DMS153 (cell line): ENCODE measurements at regions not wholly inside any gene's neighbourhood (a gene's known extent, or its start where the extent isn't known, plus 50 kb on each side); places are given as distances from the start of the nearest gene placed in this dataset.
"Not testable (repeated sequence)": the region's sequence is repeated elsewhere in the genome, so short reads cannot be mapped to it uniquely, and the experiment has no call there.

ENCODE experiments used
- DNase-seq: peaks from one replicate; lab custom pipeline; 2025; lab: John Stamatoyannopoulos, UW

- DNase-seq = no peak
Measured at GRCh38 chr9:31697956-31698355, 686.5 kb upstream of the ACO1 start.

DNA sequence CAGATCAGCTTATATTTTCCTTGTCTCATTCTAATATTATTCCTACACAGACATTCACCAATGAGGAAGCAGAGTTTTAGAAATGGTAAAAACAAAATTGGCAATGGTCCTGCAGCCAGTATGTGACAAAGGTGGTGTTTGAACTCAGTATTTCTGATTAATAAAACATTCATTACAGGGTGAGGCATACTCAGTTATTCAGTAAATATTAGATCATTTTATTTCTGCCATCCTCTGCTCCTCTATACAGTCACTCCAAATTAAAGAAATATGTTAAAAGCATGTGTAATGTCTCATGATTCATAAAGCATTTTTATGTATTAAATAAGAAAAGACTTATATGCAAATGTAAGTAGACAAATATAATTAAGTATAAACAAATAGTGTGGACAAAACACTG lies 684.6 kb upstream of the ACO1 start:
- no peak for DNase-seq

DNA sequence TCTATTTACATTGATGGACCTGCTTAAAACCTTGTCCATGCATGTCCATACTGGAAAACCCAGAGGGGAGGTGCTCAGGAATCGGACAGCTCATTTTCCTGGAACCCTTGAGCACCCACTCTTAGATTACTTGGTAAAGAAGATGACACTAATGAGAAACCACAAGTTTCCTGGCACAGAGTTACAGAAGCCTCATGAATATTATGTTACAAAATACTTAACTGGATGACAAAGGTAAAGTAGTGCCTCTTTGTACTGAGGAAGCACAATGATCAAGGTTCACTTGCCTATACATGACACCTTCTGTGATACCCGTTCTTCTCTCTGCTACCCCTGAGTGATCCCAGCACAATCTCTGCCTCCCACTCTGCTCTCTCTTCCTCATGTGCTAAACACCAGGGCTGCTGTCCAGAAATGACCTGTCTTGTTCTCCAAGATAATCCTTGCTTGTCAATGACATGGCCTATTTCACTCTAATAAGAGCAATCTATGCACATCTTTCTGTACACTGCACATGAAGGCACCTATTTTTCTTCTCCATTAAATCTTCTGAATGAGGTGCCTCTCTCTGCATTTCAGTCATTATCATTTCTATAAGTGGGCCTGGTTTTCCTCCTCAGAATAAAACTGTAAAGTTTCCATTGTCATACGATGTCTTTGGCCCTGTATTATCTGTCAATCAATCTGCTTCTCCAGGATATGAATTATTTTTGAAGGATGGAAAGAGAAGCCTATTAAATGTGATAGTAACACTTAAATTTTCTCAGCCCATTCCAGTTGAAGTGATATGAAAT lies 684.0 kb upstream of the ACO1 start:
- no peak for DNase-seq

- DNase-seq = peak; percentile 41
Measured at GRCh38 chr9:31702957-31703356, 681.5 kb upstream of the ACO1 start.

DNA sequence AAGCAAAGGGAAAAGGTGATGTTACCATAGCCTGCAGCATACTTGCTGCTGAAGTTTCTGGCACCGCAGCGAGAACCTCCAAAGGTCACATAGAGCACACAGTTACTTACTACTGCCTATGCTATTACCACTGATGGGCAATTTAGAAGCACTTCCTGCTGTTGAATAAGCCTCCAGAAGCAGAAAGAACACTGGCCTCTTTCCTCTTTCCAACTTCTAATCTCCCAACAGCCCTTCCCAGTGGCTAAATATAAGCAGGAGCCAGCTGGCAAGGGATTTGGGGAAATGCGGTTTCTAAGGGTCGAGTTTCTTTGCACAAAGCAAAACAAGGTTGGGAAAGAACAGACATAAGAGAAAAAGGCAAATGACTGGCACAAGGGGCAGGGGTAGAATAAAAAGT lies 669.2 kb upstream of the ACO1 start:
- DNase-seq = no peak

- no peak for DNase-seq
Measured at GRCh38 chr9:31719262-31719661, 665.2 kb upstream of the ACO1 start.

GRCh38 chr9:31730398-31730797 lies 654.0 kb upstream of the ACO1 start:
- no peak for DNase-seq

DNA sequence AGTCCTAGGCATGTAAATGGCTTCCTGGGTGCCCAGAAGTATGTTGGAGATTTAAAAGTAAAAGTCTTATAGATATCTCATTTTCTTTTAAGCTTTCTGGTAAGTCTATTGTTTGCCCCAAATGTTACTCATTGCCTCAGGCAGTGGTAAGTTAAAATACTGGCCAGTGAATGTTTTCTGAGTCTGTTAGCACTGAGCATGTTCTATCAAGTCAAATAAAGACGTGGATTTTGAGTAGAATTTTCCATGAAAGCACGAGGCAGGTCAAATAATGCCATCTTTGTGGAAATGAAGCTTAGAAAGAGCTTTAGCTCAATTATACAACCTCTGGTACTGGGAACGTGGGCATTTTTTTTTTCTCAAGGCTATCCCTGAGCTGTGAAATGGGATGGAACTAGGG lies 651.3 kb upstream of the ACO1 start:
- no peak for DNase-seq

- DNase-seq = no peak
Measured at GRCh38 chr9:31736581-31737179, 647.8 kb upstream of the ACO1 start.

DNA sequence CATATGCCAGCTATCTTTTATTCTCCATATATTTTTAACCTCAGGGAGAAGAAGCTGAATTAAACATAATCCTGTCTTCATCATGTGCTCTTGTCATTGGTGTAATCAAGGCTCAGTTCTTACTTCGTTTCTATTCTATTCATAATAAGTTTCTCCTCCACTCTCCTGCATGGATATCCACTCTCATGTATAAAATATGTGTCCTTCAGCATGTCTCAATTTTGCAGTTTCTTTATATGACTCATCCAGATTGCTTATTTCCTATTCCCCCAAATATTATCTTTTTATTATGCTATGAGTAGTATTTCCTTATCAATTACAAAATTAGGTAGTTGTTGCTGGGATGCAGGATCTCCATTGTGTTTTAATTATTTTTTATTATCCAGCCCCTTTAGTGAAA lies 643.7 kb upstream of the ACO1 start:
- DNase-seq = no peak

DNA sequence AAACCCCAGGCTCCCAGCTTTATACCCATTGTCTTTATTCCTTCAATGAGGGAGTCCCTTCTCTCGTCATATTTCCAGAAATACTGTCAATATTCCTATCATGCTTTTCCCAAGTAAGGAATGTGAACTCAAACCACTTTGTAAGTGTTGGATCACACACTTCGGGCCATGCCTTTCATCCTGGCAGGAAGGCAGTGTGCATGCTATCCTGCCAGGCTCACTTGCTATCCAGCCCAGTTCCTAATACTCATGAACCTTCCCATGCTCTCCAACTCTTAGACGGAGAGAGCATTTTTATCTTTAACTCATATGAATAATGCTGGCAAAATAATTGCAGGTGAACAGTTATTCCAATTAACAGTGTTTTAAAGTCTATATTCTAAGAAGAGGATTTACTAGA lies 639.9 kb upstream of the ACO1 start:
- no peak for DNase-seq

DNA sequence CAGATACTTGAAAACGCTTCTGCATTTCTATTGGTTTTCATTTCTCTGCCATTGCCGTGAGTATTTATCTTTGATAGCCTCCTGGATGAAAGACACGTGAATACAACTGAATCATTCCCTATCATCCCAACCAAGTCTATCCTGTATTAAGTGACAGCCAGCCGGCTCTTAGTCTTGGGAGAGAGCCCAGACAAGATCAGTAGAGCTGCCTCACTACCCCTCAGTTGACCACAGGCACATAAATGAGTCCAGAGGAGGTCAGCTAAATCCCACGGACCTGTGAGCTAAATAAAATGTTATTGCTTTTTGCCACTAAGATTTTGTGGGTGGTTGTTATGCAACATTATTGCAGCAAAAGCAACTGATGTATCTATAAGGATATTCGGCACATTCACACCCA lies 639.0 kb upstream of the ACO1 start:
- no peak for DNase-seq

DNA sequence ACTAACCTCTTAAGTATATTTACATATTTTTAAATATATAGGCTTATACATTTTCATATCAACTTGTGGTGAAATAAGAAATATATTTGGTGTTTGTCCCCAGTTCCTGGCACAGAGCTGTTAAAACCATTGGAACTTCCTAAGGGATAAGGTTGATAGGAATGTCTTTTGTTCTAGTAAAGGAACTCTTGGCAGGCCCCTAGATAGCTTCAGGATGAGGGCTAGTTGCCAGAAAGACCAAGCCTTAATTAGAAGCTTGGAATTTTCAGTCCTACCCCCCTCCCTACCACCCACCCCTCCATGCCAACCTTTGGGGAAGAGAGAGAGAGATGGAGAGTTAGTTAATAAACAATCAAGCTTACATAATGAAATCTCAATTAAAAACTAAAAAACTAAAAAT lies 638.6 kb upstream of the ACO1 start:
- no peak for DNase-seq

- no peak for DNase-seq
Measured at GRCh38 chr9:31753756-31754155, 630.7 kb upstream of the ACO1 start.

GRCh38 chr9:31759703-31760102 lies 624.7 kb upstream of the ACO1 start:
- DNase-seq = no peak

DNA sequence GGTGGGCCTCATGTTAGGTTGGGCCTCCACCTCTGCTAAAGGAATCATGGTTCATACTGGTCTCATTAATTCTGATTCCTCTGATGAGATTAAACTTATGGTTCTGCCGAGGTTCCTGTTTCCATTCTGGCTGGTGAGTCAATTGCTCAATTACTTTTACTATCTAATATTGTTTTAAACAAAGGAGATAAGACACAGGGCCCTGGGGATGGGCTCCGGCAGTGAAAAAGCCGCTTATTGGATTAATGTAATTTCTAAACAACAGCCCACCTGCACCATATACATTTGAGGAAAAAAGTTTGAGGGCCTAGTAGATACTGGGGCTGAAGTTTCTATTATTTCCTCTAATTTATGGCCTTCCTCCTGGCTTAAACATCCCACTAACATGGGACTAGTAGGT lies 610.4 kb upstream of the ACO1 start:
- not testable (repeated sequence) for DNase-seq

- no peak for DNase-seq
Measured at GRCh38 chr9:31774571-31774970, 609.9 kb upstream of the ACO1 start.

GRCh38 chr9:31776471-31776870 lies 608.0 kb upstream of the ACO1 start:
- DNase-seq = peak; percentile 99

DNA sequence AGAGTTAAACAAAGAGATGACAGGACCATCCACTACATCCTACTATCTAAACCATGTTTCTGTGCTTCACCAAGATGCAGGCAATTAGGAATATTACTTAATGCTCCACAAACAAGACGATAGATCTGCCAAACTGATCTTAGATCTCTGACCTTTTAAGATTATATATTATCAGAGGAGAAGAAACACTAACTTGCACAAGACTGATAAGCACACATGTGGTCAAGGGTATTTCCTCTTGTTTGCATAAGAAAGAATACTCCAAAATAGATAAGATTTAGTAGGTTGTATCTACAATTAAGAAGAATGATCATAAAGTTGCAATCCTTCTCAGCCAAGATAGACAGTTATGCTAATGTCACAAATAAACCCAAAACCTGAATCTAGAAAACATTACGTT lies 601.0 kb upstream of the ACO1 start:
- DNase-seq = no peak

- no peak for DNase-seq
Measured at GRCh38 chr9:31790720-31791119, 593.7 kb upstream of the ACO1 start.

DNA sequence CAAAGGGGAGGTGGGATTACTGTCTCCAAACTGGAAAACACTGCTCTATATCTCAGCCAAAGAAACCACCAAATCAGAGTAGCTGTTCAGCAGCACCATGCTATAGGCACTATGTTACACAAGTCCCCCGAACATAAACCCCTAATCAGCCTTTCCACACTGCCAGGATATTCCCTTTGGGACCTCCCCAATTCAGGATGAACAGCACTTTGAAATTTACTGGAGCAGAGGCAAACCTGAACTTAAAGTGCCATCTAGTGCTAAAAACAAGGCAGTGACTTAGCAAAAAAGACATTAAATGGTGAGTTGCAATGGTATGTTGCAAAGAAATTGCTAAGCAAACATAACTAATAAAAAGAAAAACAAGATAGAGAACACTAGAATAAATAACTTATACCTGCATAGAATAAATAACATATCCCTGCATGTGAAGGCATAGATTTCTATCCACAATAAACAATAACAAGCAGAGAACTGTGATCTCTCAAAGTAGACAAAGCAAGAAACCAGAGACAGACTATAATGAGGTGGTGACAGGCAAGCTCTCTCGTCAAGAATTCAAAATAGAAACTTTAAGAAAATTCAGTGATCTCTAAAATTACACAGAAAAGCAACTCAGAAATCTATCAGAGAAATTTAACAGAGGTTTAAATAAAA lies 584.4 kb upstream of the ACO1 start:
- peak; percentile 52 for DNase-seq

DNA sequence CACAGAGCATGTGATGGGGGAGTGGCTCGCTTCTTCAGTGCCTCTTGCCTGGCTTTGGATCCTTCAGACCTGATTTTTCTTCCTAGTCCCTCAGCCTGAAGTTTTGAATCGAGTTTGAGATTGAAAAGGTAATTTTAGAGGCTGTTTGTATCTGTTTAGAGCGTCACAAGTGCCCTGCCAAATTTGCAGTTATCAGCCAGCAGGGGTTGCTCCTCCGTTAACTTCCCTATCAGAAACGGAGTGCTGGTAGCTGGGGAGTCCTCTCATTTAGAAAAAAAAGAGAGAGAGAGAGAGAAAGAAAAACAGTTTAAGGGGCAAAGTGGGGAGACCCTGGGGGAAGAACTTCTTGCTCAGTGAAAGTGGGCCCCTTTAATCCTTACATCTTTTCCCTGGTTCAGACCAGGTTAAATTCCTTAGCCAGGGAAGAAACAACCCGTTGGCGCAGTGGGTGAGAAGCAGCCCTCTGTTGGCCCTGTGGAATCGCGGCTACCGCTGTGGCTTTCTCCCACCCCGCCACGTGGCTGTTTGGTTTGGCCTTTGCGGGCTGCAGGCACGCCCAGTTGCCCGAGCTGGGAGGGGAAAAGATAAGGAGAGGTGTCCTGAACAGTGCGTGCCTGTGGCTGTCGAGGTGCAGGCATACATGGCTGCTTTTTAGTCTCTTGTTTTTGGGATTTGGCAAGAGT lies 576.7 kb upstream of the ACO1 start:
- no peak for DNase-seq

- no peak for DNase-seq
Measured at GRCh38 chr9:31808766-31809165, 575.7 kb upstream of the ACO1 start.
